ENCODE measurements at regions not wholly inside any gene's neighbourhood (a gene's known extent, or its start where the extent isn't known, plus 50 kb on each side); places are given as distances from the start of the nearest gene placed in this dataset.
"Not testable (repeated sequence)": the region's sequence is repeated elsewhere in the genome, so short reads cannot be mapped to it uniquely, and the experiment has no call there.

GRCh38 chr14:71430321-71430677 is 501.9 kb upstream of the RGS6 start:
- TF ChIP-seq POLR2AphosphoS5 (IDR thresholded peaks at IDR 0.05; ENCODE audit: low read depth) (no peak), GABPA (IDR thresholded peaks at IDR 0.05; ENCODE audit: low read depth) (no peak), CTCF (IDR thresholded peaks at IDR 0.05; ENCODE audit: insufficient read depth, low read length) (no peak), SPI1 (IDR thresholded peaks at IDR 0.05; ENCODE audit: borderline replicate concordance, low read depth) (no peak)

GRCh38 chr14:71430678-71431376 is 501.4 kb upstream of the RGS6 start:
- no peak for DNase-seq (ENCODE audit: low read depth in 1 of 2, low spot score in 1 of 2)
- no peak overlapping the region for H3K4me3 ChIP-seq (replicated peaks; ENCODE audit: insufficient read depth, low read length)
- H3K27ac ChIP-seq (replicated peaks): no peak overlapping the region
- TF ChIP-seq, protein P1, sequence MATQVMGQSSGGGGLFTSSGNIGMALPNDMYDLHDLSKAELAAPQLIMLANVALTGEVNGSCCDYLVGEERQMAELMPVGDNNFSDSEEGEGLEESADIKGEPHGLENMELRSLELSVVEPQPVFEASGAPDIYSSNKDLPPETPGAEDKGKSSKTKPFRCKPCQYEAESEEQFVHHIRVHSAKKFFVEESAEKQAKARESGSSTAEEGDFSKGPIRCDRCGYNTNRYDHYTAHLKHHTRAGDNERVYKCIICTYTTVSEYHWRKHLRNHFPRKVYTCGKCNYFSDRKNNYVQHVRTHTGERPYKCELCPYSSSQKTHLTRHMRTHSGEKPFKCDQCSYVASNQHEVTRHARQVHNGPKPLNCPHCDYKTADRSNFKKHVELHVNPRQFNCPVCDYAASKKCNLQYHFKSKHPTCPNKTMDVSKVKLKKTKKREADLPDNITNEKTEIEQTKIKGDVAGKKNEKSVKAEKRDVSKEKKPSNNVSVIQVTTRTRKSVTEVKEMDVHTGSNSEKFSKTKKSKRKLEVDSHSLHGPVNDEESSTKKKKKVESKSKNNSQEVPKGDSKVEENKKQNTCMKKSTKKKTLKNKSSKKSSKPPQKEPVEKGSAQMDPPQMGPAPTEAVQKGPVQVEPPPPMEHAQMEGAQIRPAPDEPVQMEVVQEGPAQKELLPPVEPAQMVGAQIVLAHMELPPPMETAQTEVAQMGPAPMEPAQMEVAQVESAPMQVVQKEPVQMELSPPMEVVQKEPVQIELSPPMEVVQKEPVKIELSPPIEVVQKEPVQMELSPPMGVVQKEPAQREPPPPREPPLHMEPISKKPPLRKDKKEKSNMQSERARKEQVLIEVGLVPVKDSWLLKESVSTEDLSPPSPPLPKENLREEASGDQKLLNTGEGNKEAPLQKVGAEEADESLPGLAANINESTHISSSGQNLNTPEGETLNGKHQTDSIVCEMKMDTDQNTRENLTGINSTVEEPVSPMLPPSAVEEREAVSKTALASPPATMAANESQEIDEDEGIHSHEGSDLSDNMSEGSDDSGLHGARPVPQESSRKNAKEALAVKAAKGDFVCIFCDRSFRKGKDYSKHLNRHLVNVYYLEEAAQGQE (IDR thresholded peaks at IDR 0.05; ENCODE audit: insufficient replicate concordance, low read depth): no peak
- H3K27me3 ChIP-seq (ENCODE audit: insufficient read depth, poor library complexity, severe bottlenecking): no peaks in the 10 kb centered on the region

More at GRCh38 chr14:71430321-71430677, 501.9 kb upstream of the RGS6 start:
- DNase-seq (ENCODE audit: low read depth in 1 of 2, low spot score in 1 of 2): no peak
- H3K27ac ChIP-seq (replicated peaks): no peak overlapping the region
- H3K27me3 ChIP-seq (ENCODE audit: insufficient read depth, poor library complexity, severe bottlenecking): no peaks in the 10 kb centered on the region
- no peak overlapping the region for H3K4me3 ChIP-seq (replicated peaks; ENCODE audit: insufficient read depth, low read length)

- no peak for DNase-seq (ENCODE audit: low read depth in 1 of 2, low spot score in 1 of 2)
- H3K27ac ChIP-seq (replicated peaks): no peak overlapping the region
- no peak overlapping the region for H3K4me3 ChIP-seq (replicated peaks; ENCODE audit: insufficient read depth, low read length)
- no peak for TF ChIP-seq POLR2AphosphoS5 (IDR thresholded peaks at IDR 0.05; ENCODE audit: low read depth)
- no peaks in the 10 kb centered on the region for H3K27me3 ChIP-seq (ENCODE audit: insufficient read depth, poor library complexity, severe bottlenecking)
These were observed 499.7 kb upstream of the RGS6 start for GRCh38 chr14:71432334-71433110.

- Histone ChIP-seq H3K27me3 (ENCODE audit: insufficient read depth, poor library complexity, severe bottlenecking) (no peaks in the 10 kb centered on the region), H3K27ac (replicated peaks) (no peak overlapping the region), H3K4me3 (replicated peaks; ENCODE audit: insufficient read depth, low read length) (no peak overlapping the region)
- DNase-seq (ENCODE audit: low read depth in 1 of 2, low spot score in 1 of 2): no peak
- TF ChIP-seq POLR2AphosphoS5 (IDR thresholded peaks at IDR 0.05; ENCODE audit: low read depth) (no peak), CTCF (IDR thresholded peaks at IDR 0.05; ENCODE audit: insufficient read depth, low read length) (no peak), SPI1 (IDR thresholded peaks at IDR 0.05; ENCODE audit: borderline replicate concordance, low read depth) (no peak)
- TF ChIP-seq, protein P1 (IDR thresholded peaks at IDR 0.05; ENCODE audit: insufficient replicate concordance, low read depth): no peak
These were observed 498.9 kb upstream of the RGS6 start for GRCh38 chr14:71433303-71433702.

GRCh38 chr14:71435641-71436040 is 496.6 kb upstream of the RGS6 start:
- H3K27me3 ChIP-seq (ENCODE audit: insufficient read depth, poor library complexity, severe bottlenecking); DNase-seq (ENCODE audit: low read depth in 1 of 2, low spot score in 1 of 2); H3K27ac ChIP-seq (replicated peaks); H3K4me3 ChIP-seq (replicated peaks; ENCODE audit: insufficient read depth, low read length): not testable (repeated sequence)
